AG09309 (cell line): ENCODE measurements at regions not wholly inside any gene's neighbourhood (a gene's known extent, or its start where the extent isn't known, plus 50 kb on each side); places are given as distances from the start of the nearest gene placed in this dataset.

Source experiments
- DNase-seq: peaks from one replicate; pipeline ENCODE4 v3.0.0-alpha.2; 2010; ENCODE audit warnings: low read depth
- H3K4me3 ChIP-seq: 2 replicates; pipeline ENCODE4 v1.5.1; 2011; ENCODE audit warnings: mild to moderate bottlenecking, low read depth, low read length, moderate library complexity; ENCODE audit not compliant: control insufficient read depth
- CTCF ChIP-seq: IDR thresholded peaks from 2 replicates; pipeline ENCODE4 v1.5.1; 2011; ENCODE audit warnings: mild to moderate bottlenecking, low read depth, low read length, inconsistent platforms; ENCODE audit not compliant: insufficient read depth, control insufficient read depth; ENCODE audit errors: missing control alignments

GRCh38 chr10:53023411-53023810 is 250.8 kb upstream of the MBL2 start:
- H3K4me3 ChIP-seq, result no peak overlapping the region
- no peak for DNase-seq
- no peak for TF ChIP-seq CTCF

GRCh38 chr10:53022611-53023088 is 250.1 kb upstream of the MBL2 start:
- no peak overlapping the region for H3K4me3 ChIP-seq
- TF ChIP-seq CTCF, result no peak

GRCh38 chr10:53013201-53013810 is 240.7 kb upstream of the MBL2 start:
- H3K4me3 ChIP-seq, result no peak overlapping the region
- no peak for TF ChIP-seq CTCF
- DNase-seq, result no peak

More at GRCh38 chr10:53022611-53023088, 250.1 kb upstream of the MBL2 start:
- no peak for DNase-seq

GRCh38 chr10:53009961-53010907 is 237.7 kb upstream of the MBL2 start:
- no peak for TF ChIP-seq CTCF
- H3K4me3 ChIP-seq, result no peak overlapping the region
- no peak for DNase-seq

- no peak for DNase-seq
- no peak overlapping the region for H3K4me3 ChIP-seq
- no peak for TF ChIP-seq CTCF
Measured at GRCh38 chr10:53007527-53007842, 234.9 kb upstream of the MBL2 start.

GRCh38 chr10:53006663-53007526 is 234.3 kb upstream of the MBL2 start:
- no peak overlapping the region for H3K4me3 ChIP-seq
- TF ChIP-seq CTCF, result no peak
- DNase-seq, result no peak
